Body of pancreas (tissue), 4 donors: ENCODE measurements at regions not wholly inside any gene's neighbourhood (a gene's known extent, or its start where the extent isn't known, plus 50 kb on each side); places are given as distances from the start of the nearest gene placed in this dataset.

Experiments used
- POLR2A ChIP-seq, 3 donors: fragments of 450-650 bp; IDR thresholded peaks; one replicate each; pipeline ENCODE4 v1.6.1; 2016; ENCODE audit warnings: antibody characterized with exemption in 3 of 3, mild to moderate bottlenecking in 2 of 3
- TF ChIP-seq, protein P1 (sequence below), 7 experiments: fragments of 450-650 bp in 4 of 7; fragments of 200-600 bp in 3 of 7; sonication (generic) in 3 of 7; IDR thresholded peaks; one replicate each; pipeline ENCODE4 v1.5.1; 2016 to 2019; ENCODE audit warnings: antibody characterized with exemption in 7 of 7

- TF ChIP-seq, protein P1, sequence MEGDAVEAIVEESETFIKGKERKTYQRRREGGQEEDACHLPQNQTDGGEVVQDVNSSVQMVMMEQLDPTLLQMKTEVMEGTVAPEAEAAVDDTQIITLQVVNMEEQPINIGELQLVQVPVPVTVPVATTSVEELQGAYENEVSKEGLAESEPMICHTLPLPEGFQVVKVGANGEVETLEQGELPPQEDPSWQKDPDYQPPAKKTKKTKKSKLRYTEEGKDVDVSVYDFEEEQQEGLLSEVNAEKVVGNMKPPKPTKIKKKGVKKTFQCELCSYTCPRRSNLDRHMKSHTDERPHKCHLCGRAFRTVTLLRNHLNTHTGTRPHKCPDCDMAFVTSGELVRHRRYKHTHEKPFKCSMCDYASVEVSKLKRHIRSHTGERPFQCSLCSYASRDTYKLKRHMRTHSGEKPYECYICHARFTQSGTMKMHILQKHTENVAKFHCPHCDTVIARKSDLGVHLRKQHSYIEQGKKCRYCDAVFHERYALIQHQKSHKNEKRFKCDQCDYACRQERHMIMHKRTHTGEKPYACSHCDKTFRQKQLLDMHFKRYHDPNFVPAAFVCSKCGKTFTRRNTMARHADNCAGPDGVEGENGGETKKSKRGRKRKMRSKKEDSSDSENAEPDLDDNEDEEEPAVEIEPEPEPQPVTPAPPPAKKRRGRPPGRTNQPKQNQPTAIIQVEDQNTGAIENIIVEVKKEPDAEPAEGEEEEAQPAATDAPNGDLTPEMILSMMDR (IDR thresholded peaks at IDR 0.05) = no peak
- TF ChIP-seq POLR2A (IDR thresholded peaks at IDR 0.05) = no peak
Observed at GRCh38 chr6:81534934-81535465, 217.5 kb downstream of the TENT5A start.
